Activated CD8-positive, alpha-beta memory T cell treated with anti-CD3 and anti-CD28 coated beads for 36 hours (primary cell): ENCODE measurements at regions not wholly inside any gene's neighbourhood (a gene's known extent, or its start where the extent isn't known, plus 50 kb on each side); places are given as distances from the start of the nearest gene placed in this dataset.
"Not testable (repeated sequence)": the region's sequence is repeated elsewhere in the genome, so short reads cannot be mapped to it uniquely, and the experiment has no call there.

ENCODE experiments used
- CTCF ChIA-PET: fragments of 350-600 bp; sonication (Branson Sonifier 250); formaldehyde crosslinking; loops from one replicate; lab custom pipeline; 2021; ENCODE audit warnings: antibody characterized with exemption; lab: Charles Lee
- POLR2A ChIA-PET: fragments of 350-600 bp; sonication (Branson Sonifier 250); formaldehyde crosslinking; loops from one replicate; lab custom pipeline; 2021; ENCODE audit warnings: antibody characterized with exemption; lab: Charles Lee

DNA sequence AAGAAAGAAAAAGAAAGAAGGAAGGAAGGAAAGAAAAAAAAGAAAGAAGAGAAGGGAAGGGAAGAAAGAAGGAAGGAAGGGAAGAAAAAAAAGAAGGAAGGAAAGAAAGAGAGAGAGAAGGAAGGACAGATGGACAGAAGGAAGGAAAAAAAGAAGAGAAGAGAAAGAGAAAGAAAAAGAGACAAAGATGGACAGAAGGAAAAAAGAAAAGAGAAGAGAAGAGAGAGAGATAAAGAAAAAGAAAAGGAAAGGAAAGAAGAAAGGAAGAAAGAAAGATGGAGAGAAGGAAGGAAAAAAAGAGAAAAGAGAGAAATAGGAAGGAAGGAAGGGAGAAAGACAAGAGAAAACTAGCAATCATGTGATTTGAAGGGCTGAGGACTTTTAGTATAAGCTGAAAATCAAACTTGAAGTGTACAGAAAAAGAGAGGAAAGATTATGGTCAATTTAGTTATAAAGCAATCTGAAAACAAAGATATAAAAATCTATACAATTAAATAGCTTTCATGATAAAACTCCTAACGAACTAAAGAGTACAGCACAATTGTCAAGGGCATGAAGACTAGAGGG is 115.3 kb downstream of the LTN1 start:
- CTCF ChIA-PET: interaction anchor here (0.6 kb wide), 1 partner anchor 167 kb away, joined by 3 read pairs; no protein-coding TSS in a partner anchor
- POLR2A ChIA-PET: no interaction called here

DNA sequence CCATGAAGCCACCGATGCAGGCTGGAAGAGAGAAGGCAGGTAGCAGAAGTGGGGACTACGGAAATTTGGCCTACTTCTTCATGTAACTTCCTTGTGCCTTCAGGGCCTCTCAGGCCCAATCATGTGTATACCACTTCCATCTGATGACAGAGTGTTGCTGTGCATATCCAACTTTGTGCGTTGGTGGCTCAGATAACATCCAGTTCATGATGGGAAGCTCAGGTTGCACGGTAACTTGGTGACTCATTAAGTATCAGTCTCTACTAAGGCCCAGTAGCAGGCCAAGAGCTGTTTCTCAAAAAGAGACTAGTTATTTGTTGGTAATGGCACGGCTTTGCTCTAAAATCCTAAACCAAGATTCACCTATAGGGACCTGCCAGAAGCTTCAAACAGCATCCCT is 117.6 kb downstream of the LTN1 start:
- POLR2A ChIA-PET: interaction anchor here (0.6 kb wide), 1 partner anchor 138 kb away, joined by 7 read pairs; no protein-coding TSS in a partner anchor

GRCh38 chr21:28872218-28872617 is 120.5 kb downstream of the LTN1 start:
- ChIA-PET CTCF (no interaction called here), POLR2A (no interaction called here)

More for the DNA sequence above, 117.6 kb downstream of the LTN1 start:
- CTCF ChIA-PET: no interaction called here

- ChIA-PET POLR2A (no interaction called here), CTCF (no interaction called here)
Measured at GRCh38 chr21:28871388-28872010, 121.2 kb downstream of the LTN1 start.

DNA sequence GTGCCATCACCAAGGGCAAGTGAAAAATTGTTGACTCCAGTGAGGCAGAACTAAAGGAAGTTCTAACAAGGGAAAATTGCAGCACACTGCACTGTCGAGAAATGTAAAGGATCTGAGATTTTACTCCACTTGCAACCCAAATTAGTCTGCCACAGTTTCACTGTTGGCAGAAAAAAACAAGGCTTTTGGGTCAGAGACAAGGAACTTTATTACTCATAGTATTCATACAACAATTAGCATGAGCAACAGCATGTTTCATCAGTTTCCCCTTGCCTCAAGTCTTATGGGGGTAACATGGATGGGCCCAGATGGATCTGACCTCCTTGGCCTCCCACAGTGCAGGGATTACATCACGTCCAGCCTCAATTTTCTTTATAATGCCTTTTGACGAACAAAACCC is 125.3 kb downstream of the LTN1 start:
- POLR2A ChIA-PET: no interaction called here
- CTCF ChIA-PET: no interaction called here

DNA sequence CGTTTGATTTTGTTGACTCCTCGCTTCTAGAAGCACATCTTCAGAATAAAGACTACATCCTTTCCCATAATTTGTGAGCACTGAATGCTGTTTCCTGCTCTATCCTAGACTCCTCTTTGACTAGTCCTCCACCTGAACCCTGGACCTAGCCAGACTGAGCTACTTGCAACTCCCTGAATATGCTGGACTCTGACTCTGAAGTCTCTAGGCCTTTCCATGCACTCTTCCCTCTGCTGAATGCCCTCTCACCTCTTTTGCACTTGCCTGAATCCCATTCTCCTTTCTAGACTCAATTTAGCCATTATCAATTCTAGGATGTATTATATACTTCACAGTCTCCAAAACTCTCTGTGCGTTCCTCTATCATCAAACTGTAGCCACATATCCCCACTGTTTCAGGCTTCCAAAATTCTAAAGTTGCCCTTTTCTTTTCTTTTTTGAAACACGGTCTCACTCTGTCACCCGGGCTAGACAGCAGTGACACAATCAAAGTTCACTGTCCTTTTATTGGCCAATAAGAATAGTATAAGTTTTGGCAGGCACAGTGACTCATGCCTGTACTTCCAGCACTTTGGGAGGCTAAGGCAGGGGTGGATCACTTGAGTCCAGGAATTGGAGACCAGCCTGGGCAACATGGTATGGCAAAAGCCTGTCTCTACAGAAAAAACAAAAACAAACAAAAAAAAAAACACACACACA is 127.0 kb downstream of the LTN1 start:
- CTCF ChIA-PET: no interaction called here

GRCh38 chr21:28858424-28858823 is 134.3 kb downstream of the LTN1 start:
- POLR2A ChIA-PET: no interaction called here
- CTCF ChIA-PET: interaction anchor here (0.6 to 1.4 kb wide), 2 partner anchors 23 to 207 kb away, joined by 3 read pairs; no protein-coding TSS in a partner anchor

More for the DNA sequence above, 127.0 kb downstream of the LTN1 start:
- POLR2A ChIA-PET: no interaction called here

DNA sequence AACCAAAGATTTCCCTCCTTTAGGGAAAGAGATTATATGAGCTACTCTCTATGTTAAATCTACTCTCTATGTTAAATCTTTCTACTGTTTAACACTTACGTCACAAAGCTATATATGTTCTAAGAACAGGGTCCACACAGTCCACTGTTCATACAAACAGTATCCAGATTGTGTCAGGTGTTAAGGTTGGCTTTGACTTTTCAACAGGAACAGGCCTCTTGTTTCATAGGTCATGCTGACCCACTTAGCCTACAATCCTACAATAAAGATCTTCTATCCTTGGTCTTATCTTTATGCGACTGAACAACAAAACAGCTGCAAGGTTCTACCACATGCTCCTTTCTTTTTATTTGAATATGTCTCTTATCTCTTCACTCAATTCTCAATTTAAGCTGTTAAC is 134.9 kb downstream of the LTN1 start:
- ChIA-PET POLR2A (no interaction called here), CTCF (interaction anchor here (0.6 to 1.4 kb wide), 2 partner anchors 24 to 208 kb away, joined by 3 read pairs; no protein-coding TSS in a partner anchor)

- CTCF ChIA-PET: no interaction called here
Measured at GRCh38 chr21:28856588-28857250, 136.0 kb downstream of the LTN1 start.

DNA sequence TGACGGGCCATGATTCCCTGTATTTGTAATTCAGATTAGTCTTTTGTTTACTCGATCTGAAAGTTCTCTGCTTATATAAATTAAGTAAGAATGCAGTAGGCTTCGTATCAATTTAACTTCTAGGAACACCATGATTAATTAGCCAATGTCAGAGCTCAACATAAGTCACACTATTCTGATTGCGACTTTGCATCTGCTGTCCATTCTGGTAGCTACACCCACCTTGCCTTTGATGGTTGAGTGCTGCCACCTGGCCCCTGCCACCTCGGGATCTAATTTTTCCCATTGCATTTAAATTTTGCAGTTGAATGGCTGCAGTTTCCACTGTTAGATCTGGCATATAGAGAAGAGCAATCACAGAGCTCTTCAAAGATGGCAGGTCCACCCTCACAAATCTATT is 140.0 kb downstream of the LTN1 start:
- ChIA-PET CTCF (no interaction called here), POLR2A (no interaction called here)

More at GRCh38 chr21:28856588-28857250, 136.0 kb downstream of the LTN1 start:
- POLR2A ChIA-PET: interaction anchor here (0.6 kb wide), 1 partner anchor 24 kb away, joined by 3 read pairs; no protein-coding TSS in a partner anchor

GRCh38 chr21:28851645-28852044 is 141.0 kb downstream of the LTN1 start:
- ChIA-PET POLR2A (no interaction called here), CTCF (no interaction called here)

DNA sequence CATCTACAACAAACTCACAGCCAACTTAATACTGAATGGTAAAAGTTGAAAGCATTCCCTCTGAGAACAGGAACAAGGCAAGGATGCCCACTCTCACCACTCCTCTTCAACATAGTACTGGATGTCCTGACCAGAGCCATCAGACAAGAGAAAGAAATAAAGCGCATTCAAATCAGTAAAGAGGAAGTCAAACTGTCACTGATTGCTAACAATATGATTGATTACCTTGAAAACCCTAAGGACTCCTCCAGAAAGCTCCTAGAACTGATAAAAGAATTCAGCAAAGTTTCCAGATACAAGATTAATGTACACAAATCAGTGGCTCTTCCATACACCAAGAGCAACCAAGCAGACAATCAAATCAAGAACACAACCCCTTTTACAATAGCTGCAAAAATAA is 153.4 kb downstream of the LTN1 start:
- POLR2A ChIA-PET, CTCF ChIA-PET: not testable (repeated sequence)

GRCh38 chr21:28837426-28837825 is 155.3 kb downstream of the LTN1 start:
- POLR2A ChIA-PET, CTCF ChIA-PET: not testable (repeated sequence)

DNA sequence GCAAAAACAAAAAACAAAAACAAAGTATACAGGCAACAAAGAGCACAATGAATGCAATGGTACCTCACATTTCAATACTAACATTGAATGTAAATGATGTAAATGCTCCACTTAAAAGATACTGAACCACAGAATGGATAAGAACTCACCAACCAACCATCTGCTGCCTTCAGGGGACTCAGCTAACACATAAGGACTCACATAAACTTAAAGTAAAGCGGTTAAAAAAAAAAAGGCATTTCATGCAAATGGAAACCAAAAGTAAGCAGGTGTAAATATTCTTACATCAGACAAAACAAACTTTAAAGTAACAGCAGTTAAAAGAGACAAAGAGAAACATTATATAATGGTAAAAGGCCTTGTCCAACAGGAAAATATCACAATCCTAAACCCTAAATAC is 156.1 kb downstream of the LTN1 start:
- POLR2A ChIA-PET: interaction anchor here (0.6 kb wide), 1 partner anchor 236 kb away, joined by 3 read pairs; no protein-coding TSS in a partner anchor
- CTCF ChIA-PET: not testable (repeated sequence)

- ChIA-PET POLR2A (no interaction called here), CTCF (interaction anchor here (0.6 kb wide), 1 partner anchor 69 kb away, joined by 3 read pairs; no protein-coding TSS in a partner anchor)
Measured at GRCh38 chr21:28834335-28835238, 158.1 kb downstream of the LTN1 start.

GRCh38 chr21:28833609-28834008 is 159.1 kb downstream of the LTN1 start:
- ChIA-PET POLR2A (no interaction called here), CTCF (interaction anchor here (0.6 kb wide), 1 partner anchor 68 kb away, joined by 3 read pairs; no protein-coding TSS in a partner anchor)

- ChIA-PET POLR2A (no interaction called here), CTCF (no interaction called here)
Measured at GRCh38 chr21:28833182-28833581, 159.5 kb downstream of the LTN1 start.

DNA sequence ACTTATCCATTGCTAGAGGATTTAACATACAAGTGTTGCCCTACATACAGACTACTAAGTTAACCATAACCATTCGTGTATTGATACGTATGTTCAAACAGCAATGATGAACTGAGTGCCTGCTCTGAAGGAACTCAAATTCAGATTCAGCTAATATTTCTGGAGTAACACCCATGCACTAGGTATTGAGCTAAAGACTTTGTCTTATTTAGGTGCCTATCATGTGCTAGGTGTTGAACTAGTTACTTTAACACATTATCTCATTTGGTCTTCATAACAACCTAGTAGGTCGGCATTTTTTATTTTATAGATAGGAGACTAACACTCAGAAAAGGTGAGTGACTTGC is 160.0 kb downstream of the LTN1 start:
- CTCF ChIA-PET: no interaction called here
- POLR2A ChIA-PET: interaction anchor here (0.5 kb wide), 1 partner anchor 24 kb away, joined by 3 read pairs; no protein-coding TSS in a partner anchor
